ENCODE measurements at regions not wholly inside any gene's neighbourhood (a gene's known extent, or its start where the extent isn't known, plus 50 kb on each side); places are given as distances from the start of the nearest gene placed in this dataset.

DNA sequence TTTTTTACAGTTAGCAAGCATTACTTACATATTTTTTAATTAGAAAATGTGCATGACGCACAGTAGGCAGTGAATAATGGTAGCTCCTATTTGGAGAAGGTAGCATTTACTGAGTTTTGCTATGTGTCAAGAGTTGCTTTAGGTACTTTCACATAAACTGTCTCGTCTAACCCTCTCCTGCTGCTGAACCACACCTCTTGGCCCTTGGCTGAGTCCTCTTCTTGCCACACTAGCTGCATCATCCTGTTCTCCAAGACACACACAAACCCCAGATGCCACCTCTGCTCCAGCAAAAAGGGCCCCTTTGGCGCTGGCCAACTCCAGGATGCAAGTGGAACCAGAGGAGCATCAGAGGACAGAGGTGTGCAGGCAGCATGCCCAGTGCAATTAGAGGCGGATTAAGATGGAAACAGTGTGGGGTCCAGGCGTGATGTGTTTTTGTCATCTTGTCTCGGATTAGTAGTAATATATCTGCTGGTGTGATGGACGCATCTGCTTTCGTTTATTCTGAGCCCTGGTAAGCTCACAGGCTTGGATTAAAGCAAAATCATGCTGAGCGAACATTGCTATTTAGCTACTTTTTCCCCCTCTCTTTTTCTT lies 367.0 kb upstream of the CADM1 start:
- DNase-seq (ENCODE audit: low read depth in 4 of 4, low spot score in 2 of 4), result no peak

DNA sequence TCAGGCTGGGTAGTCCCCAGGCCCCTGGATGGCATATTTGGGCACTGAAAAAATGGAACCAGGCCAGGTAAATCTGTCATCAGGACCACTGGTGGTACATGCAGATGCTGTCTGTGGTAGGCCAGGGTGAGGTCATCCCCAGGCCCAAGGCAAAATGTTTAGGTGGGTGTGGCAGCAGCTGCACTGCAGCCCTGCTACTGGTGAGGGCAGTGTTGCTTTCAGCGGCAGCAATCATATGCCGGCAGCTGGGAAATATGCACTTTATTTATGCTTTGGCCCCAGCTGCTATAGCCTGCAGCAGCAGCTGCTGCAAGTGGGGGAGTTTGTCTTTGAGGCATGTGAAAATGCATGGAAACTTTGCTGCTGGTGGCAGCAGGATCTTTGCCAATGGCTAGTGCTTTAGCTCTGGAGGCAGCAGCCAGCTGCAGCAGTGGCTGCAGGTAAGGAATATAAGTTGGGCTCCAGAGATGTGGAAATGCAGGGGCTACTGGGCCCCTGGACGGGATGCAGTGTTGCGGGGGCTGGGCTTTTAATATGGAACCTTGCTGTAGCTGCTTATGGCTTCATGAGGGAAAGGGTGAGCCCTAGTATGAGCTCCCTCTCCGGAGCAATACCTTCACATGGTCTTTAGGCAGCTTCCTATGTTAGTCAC lies 365.7 kb upstream of the CADM1 start:
- peak in 1 of 4 donors; percentile 27 for DNase-seq (ENCODE audit: low read depth in 4 of 4, low spot score in 2 of 4)

DNA sequence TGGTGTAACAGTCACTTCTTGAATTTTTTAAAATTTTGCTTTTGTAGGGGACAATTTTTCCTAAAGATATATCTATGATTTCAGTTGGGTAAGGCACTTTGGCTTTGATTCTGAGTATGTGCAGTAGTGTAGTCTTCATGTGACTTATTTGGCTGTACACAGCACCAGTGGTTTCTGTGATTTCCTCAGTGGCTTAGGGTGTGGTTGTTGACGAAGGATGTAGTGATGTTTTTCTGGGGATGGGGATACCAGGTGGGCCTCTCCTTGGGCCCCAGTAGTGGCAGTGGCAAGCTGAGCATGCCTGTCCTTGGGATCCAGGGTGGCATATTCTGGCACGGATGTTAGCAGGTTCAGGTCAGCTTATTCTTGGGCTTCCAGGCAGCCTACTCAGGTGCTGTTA lies 364.9 kb upstream of the CADM1 start:
- no peak for DNase-seq (ENCODE audit: low read depth in 4 of 4, low spot score in 2 of 4)

DNA sequence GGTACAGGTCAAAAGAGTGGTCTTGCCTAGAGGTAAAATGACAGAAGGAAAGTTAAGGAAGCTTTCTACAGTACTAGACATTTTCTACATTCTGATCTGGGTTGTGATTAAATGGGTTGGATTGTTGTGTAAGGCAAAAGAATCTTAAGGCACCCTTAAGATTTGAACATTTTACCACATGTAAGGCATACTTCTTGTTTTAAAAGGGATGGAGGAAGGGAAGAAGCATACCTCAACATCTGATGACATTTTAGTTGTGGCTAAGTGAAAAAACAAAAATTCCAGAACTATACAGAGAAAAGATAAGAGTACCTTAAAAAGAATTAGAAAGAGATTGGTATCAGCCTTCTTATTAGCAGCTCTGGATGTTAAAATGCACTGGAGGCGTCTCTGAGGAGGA lies 356.0 kb upstream of the CADM1 start:
- no peak for DNase-seq (ENCODE audit: low read depth in 4 of 4, low spot score in 2 of 4)

DNA sequence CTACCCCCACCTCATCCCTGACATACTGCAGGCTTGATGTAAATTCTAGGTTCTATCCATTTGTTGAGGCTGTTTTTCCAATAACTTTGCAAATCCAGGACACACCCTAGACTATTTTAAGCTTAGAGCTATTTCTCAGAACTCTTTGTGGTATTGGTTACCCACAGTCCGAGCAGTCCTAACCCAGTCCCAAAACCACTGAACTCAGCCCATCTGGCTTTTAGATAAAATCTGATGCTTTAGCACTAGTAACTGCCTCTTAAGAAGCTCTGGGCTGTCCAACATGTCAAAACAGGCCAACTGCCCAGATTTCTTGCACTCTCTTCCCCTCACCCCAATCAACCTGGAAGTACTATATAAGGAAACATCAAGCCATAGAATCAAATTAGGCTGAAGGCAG lies 344.4 kb upstream of the CADM1 start:
- no peak for DNase-seq (ENCODE audit: low read depth in 4 of 4, low spot score in 2 of 4)

DNA sequence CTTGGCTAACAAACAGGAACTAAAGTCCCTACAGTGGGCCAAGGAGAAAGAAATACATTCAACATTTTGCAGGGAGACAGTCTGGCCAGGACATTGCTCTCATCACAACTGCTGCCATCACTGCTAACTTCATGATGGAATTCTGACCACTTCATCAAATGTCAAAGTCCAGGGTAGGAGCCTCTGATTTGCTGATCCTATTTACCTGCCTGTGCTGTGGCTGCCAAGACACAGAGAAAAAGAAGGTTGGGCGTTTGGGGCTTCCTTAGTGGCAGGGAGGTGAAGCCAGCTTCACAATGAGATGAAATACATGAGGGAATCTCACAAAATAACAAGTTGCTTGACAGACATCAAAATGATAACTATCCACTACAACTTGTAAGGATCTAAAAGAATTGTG lies 343.9 kb upstream of the CADM1 start:
- DNase-seq (ENCODE audit: low read depth in 4 of 4, low spot score in 2 of 4), result no peak

DNA sequence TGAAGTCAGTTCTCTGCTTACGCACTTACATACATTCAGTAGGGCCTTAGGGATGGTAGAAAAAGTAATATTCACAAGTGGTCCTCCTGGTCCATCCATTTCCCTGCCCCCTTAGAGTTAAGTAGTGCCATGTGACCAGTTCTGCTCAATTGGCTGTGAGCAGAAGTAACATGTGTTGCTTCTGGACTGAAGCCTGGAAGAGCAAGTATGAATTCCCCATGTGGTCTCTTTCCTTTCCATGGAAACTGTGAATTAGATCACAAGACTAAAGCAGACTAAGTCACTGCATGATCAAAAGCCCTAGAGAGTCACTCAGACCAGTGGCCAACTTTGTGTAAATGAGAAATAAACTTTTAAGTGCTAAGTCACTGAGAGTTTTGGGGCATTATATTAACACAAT lies 341.7 kb upstream of the CADM1 start:
- no peak for DNase-seq (ENCODE audit: low read depth in 4 of 4, low spot score in 2 of 4)

DNA sequence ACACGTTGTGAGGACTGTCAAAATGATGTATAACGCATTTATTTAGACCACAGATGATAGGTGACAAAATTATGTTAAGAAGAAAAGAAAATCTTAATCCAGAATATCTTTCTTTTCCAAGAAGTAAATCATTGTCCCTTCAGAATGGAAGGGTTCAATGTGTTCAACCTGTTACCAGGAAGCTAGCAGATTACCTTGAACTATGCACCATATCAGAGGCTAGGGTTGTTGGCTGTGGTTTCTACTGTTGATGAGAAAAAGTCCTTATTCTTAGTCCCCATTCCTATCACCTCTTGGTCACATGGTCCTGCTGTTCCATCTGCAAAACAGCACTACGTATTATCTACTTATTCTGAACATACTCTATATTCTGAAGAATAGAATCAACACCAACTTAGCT lies 339.5 kb upstream of the CADM1 start:
- no peak for DNase-seq (ENCODE audit: low read depth in 4 of 4, low spot score in 2 of 4)

DNA sequence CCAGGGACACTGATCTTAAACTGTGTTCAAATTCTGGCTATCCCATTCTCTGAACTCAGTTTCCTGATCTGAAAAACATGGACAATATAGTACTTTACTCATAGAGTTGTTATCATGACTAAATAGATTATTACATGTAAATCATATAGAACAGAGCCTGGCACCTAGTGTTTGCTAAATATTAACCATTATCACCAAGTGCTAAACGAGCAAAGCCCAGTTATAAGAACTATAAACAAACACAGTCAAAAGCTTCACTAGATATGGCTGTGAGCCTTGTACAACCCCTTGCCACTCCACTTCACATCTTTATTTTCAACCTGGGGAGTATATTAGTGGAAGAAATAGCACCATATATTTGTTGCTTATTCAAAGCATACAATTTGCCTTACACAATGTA lies 338.9 kb upstream of the CADM1 start:
- DNase-seq (ENCODE audit: low read depth in 4 of 4, low spot score in 2 of 4), result no peak

DNA sequence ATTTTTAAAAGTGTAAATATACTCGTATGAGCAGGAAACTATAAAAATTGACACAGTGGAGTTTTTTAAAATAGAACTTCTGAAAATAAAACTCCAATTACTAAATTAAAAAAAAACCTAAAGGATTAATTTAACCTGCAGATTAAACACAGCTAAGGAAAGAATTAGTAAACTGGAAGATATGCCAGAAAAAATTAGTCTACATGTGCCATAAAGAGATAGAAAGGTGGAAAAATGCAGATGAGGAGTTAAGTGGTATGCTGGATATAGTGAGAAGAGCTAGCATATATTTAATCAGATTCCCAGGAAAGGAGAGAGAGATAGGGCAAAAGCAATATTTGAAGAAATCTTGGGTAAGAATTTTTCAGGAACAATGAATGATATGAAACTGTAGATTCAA lies 315.8 kb upstream of the CADM1 start:
- DNase-seq (ENCODE audit: low read depth in 4 of 4, low spot score in 2 of 4), result no peak

DNA sequence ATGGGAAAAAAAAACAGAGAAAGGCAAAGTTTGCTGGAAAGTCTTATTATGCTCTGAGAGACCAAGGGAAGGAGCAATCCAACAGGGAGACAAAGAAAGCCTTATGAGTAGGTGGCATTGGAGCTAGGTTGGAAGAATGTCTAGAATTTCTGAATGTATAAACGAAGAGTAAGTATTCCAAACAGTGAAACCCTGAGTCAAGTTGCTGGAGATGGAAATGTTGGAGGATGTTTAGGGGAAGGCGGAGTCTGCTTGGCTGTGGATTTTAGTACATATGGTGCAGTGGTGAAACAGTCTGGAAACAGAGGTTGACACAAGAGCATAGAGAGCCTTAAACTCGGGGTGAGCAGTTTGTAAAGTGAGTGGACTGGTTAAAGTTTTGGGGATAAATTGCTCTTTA lies 314.8 kb upstream of the CADM1 start:
- no peak for DNase-seq (ENCODE audit: low read depth in 4 of 4, low spot score in 2 of 4)

DNA sequence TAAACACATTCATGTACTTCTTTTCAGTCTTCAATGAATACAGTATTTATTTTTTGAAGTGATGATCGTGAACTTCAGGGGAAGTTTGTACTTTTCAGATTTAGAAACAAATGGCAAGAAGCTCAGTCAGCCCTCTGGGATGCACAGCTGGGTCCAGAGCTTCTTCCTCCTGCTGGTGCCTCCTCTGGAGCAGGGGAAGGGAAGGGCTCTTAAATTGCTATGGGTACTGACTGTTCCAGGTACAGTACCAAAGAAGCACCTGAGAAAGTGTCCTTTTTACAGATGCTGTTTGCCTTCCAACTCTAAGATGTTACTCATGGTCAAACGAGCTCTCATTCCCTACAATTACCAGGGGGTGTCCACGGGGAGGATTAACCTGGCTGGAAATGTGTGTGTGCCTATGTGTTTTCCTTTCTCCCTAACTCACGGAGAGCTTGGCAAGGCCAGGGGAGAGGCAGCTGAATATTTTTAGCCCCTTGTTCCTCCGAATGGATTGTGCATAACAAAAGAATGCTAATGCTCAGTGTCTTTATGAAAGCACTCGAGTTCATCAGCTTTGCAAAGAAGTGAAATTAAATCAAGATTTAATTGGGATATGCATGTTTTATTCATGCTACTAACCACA lies 313.7 kb upstream of the CADM1 start:
- DNase-seq (ENCODE audit: low read depth in 4 of 4, low spot score in 2 of 4), result no peak

DNA sequence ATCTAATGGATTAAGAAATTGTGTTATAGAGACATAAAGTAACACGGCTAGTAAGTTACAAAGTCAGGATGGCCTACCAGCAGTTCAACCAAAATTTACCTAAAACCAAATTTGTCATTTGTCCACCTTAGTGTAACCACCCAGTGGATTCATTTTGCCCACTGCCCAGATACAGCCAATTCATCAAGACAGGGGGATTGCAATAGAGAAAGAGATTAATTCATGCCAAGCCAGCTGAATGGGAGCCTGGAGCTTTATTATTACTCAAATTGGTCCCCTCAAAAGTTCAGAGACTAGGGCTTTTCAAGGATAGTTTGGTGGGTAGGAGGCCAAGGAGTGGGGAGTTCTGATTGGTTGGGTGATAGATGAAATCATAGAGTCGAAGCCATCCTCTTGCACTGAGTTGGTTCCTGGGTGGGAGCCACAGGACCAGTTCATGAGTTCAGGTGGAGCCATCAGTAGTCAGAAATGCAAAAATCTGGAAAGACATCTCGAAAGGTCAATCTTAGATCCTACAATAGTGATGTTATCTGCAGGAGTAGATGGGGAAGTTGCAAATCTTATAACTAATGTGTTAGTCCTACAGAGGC lies 304.2 kb upstream of the CADM1 start:
- DNase-seq (ENCODE audit: low read depth in 4 of 4, low spot score in 2 of 4), result no peak

DNA sequence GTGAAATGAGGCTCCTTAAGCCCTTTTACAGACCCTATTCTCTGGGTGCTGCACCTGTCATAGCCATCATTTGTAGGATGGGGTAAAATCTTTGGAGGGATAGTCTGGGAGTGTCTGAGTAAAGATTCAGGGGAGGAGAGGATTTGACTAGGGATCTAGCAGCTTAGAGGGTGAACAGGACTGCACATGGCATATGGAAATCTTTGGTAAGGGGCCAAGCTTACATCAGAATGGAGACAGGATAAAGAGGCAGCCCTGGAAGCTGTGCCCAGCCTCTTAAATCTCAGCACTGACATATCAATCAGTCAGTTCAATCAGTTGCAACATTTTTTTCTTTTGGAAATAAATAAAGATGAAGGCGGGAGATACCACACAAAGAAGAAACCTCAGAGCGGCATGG lies 301.8 kb upstream of the CADM1 start:
- DNase-seq (ENCODE audit: low read depth in 4 of 4, low spot score in 2 of 4), result no peak

DNA sequence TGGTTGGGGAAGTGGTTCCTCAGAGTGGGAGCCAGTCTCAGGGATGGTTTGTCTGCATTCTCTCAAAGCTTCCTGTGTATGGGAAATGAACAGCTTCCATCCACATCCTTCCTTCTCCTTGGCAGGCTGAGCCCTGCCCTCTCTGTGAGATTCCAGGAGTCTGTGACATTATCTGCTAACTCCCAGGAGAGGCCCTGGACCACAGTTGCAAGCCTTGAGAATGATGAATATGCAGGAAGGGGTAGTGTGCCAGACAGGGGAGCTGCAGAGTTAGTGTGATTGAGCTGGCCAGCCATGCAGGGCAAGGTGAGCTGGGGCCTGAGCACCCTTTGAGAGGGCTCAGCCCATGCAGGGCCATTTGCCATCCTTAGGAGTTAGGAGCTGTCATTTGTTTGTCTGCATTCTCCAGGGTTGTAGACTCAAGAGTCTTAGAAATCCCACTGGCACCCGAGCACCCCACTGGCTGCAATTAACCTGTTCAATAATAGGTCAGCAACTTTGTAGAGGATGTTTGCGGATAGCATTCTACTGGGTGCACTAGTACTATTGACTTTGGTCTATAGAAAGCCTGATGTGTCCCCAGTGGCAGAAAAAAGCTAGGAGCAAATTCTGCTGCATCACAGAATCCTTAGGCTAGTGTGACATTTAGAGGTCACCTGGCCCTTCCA lies 299.0 kb upstream of the CADM1 start:
- no peak for DNase-seq (ENCODE audit: low read depth in 4 of 4, low spot score in 2 of 4)

DNA sequence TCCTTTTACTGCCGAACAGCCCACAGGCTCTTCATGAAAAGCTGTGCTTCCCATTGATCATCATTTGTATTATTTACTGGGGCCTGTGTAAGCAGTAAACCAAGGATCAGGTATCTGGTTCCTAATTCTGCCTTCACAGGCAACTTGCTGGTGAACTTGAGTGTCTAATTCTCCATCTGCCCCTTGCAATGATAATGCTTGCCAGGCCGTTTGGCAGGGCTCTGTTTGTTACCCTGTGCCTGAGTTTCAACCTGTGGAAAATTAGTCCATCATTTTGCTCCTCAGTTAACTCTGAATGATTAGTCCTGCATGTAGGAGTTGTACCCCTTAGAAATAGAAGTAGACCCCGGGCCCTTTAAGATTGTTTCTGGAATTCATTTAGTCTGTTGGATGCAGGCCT lies 298.4 kb upstream of the CADM1 start:
- no peak for DNase-seq (ENCODE audit: low read depth in 4 of 4, low spot score in 2 of 4)

DNA sequence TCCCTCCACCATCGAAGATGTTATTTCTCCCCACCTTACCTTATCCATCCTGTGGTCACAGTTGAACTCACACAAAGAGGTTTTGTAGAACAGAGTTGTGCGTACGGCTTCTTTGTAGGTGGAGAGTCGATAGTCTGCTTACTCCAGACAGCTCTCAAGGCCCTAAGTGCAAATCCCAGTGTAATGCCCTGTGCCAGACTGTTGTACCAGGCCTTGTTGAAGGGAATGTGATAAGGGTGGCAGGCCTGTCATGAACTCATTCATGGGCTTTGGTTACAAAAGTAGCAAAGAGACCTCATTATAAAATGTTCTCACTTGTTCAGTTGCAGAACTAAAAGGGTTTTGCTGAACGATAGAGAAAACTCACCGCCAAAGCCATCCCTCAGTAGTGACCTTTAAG lies 288.7 kb upstream of the CADM1 start:
- DNase-seq (ENCODE audit: low read depth in 4 of 4, low spot score in 2 of 4), result no peak

DNA sequence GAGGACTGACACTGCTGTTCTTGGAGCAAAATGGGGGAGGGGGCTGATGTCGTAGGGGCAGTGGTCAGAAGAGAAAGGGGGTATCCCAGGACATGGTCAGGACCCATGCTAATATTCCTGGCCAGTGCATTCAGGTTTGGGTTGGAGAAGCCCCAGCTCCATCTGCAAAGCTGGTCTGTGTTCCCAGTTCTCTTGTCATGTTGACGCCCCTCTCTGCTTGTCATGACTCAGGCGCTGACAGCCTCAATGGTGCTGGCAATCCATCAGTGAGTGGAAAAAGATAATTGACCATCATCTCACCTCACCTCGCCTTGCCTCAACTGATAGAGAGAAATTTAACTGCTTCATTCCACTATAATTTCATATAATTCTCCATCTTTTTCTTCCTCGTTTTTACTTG lies 283.1 kb upstream of the CADM1 start:
- no peak for DNase-seq (ENCODE audit: low read depth in 4 of 4, low spot score in 2 of 4)

DNA sequence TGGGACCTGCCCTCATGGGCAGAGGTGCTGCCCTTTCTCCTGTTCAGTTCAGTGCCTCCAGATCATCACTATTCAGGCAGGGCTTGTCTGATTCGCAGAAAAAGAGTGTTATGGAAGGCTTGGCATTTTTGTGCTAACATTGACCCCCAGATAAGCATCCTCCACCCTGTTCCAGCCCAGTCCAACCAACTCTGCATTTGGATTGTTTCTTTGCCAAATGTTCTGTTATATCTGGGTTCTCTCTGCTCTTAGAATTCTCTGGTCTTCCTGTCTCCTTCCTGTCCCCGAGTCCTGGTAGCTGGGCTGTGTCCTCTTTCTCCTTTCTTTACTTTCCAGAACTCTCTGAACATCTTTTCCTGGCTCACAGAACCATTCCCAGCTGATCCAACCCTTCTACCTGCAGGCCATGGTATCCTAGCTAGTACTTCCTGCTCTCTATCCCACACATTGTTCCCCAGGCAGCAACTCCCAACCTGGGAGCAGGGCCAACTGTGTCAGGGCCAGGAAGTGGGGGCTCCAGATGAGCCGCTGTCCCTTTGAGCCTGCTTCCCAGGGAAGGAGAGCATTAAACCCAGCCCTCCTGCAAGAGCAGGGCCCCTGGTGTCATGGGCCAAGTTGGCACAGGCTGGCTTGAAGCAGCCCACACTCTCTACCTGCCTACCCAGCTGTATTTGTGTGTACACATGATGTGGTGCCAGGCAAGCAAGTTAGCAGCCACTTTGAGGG lies 280.7 kb upstream of the CADM1 start:
- DNase-seq (ENCODE audit: low read depth in 4 of 4, low spot score in 2 of 4), result no peak

DNA sequence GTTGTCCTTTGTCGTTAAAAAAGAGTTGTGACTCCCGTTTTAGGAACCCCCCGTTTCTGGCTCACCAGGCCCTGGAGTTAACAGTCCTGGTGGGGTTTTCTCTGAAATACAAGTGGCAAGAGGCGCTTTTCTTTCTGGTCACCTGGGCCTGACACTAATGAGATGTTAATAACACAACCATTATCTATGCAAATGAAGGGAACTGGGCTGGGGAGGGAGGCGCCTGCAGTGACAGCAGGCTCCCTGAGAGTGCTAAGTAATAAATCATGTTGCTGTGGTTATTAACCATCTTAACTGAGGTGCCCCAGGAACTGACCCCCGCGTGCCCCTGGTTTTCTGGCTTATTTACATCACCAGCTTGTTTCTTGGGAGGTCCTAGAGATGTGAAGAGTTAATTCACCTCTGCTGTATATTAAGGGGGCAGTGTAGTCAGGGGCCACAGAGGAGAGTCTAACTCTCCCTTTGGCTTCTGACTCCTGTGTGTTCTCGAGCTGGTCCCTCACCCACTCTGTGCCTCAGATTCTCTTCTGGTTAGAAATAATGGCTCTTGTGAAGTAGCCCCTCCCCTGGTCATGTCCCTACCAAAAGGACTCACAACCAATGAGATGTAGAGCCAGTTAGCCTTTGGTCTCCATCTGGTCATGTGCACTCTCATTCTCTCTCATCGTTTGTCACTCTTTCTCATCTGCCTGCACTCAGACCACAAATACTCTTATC lies 276.6 kb upstream of the CADM1 start:
- no peak for DNase-seq (ENCODE audit: low read depth in 4 of 4, low spot score in 2 of 4)
